ENCODE measurements at regions not wholly inside any gene's neighbourhood (a gene's known extent, or its start where the extent isn't known, plus 50 kb on each side); places are given as distances from the start of the nearest gene placed in this dataset.
"Not testable (repeated sequence)": the region's sequence is repeated elsewhere in the genome, so short reads cannot be mapped to it uniquely, and the experiment has no call there.

DNA sequence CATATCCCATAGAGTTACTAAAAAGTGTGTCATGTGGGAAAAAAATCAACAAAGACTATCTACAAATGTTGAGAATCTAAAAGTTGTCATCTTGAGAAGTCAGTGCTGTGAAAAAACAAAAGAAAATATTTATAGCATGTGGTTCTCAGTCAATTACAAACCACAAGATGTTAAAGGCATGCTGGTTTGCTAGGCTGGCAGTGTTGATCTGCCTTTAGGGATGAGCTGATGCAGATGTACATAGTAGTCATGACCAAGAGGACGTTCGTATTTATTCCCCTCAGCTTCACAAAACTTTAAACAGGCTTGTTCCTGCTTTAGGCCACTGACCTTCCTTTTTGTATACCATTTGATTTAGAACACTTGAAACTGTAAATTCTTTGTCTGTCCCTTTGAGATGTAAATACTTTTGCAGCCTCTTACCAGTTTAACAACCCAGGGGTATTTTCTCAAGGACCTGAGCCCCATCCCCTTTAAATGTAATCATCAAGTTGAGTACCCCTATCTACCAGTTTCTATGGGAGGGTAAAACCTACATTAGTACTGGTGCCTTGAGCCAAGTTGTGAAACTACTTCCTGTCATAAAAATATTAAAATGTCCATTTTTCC lies 446.6 kb downstream of the KCNJ18 start:
- no peak for DNase-seq

DNA sequence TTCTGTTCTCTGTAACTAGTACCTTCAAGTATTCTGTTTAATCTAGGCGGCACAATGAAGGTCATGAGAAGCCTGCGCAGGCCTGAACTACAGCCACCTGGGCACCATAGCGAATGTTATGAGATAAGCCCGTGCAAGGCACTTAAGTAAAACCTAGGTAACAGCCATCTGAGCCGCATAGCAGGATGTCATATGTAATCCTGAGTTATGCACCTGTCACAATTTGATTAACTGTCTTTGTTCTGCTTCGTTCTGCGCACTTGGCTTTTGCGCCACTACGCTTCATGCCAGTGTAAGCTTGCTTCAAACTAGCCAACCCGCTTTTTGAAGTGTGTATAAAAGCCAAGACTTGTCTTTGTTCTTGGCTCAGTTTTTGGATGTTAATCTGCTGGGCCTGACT lies 449.8 kb downstream of the KCNJ18 start:
- no peak for DNase-seq

DNA sequence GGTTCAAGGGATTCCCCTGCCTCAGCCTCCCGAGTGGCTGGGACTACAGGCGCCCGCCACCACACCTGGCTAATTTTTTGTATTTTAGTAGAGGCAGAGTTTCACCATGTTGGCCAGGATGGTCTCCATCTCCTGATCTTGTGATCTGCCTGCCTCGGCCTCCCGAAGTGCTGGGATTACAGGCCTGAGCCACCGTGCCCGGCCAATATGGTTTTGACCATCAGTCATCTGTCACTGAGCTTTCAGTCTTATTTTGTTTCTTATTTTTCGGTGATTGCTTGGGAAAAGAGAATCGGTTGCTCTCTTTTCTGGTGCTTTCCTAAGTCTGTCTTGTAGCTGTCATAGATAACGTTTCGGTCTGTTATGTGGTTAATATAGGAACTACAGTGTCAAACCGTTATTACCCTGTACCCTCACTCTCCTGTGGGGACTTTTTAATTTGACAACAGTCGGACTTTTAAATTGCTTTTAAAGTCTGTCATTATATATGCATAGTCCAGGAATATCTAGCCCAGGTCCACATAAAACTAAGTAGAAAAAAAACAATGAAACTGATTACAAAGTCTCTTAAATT lies 453.4 kb downstream of the KCNJ18 start:
- no peak for DNase-seq

DNA sequence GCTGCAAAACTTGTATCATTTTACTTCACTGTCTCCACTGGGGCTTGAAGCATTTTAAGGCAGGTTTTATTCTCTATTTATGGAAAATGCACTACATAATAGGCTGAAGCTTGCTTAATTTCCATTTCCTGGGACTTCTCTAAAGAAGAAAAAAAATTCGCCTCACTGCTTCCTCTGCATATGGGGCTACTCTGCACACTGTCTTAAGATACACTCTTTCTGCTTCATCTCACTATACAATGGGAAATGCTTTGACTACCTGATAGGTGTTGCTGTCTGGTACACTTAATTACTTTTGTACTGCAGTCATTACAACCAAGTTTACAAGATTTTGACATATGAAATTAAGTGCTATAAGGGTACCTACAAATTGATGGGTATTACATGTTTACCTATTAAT lies 466.0 kb downstream of the KCNJ18 start:
- no peak for DNase-seq

DNA sequence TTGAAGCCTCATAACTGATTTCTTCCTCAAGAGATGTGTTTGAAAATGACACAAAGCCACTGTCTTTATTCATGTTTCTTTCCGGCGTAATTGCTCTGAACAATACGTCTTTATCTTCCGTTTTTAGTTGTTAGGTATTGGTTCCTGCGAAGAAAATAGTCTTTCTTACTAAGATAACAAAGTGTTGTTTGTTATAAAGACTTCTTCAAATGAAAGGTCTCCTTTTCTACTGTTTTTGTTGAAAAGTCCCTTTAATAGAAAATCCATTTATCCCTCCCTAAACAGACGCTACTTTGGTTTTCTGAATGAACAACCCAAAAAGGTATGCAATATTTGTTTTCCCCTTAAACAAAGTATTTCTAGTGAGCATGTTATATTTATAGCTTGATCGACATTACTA lies 469.1 kb downstream of the KCNJ18 start:
- DNase-seq, result no peak

DNA sequence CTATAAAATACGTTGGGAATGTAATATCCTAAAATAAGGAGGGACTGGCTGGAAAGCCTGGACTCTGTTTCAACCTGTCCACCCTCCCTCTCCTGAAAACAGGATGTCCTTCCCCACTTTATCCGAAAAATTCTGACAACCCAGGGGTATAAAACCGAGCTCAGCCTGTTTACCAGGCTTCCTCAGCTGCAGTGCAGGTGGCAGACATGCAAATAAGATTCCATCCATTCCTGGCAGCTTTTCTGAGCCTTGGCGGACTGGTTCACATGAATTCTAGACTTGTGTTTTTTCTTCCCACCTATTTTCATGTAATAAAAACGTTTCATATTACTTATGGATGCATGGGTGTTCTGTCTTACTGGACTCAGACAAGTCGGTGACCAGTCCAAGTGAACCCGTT lies 479.3 kb downstream of the KCNJ18 start:
- no peak for DNase-seq

DNA sequence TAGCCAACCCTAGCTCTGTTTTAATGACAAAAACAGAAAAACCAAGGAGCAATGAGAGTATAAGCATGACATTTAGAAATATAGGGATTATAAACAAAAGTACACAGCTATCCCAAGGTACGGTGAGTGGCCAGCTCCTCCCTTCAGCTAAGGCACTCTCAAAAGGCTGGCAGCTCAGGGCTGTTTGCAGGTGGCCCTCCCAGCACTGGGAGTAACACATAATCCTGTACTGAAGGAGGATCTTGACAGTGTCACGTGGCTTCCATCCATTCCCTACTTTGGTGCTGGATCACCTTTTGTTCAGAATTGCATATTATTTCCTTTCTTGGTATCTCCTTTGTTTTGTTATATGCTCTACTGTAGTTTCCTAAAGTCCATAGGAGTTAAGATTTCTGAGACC lies 500.8 kb downstream of the KCNJ18 start:
- DNase-seq, result no peak

DNA sequence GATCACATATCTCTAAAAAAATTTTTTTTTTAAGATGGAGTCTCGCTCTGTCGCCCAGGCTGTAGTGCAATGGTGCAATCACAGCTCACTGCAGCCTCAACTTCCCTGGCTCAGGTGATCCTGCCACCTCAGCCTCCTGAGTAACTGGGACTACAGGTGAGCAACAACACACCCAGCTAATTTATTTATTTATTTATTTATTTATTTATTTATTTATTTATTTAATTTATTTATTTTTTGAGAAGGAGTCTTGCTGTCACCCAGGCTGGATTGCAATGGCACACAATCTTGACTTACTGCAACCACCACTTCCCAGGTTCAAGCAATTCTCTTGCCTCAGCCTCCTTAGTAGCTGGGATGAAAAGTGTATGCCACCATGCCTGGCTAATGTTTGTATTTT lies 507.9 kb downstream of the KCNJ18 start:
- DNase-seq, result not testable (repeated sequence)

DNA sequence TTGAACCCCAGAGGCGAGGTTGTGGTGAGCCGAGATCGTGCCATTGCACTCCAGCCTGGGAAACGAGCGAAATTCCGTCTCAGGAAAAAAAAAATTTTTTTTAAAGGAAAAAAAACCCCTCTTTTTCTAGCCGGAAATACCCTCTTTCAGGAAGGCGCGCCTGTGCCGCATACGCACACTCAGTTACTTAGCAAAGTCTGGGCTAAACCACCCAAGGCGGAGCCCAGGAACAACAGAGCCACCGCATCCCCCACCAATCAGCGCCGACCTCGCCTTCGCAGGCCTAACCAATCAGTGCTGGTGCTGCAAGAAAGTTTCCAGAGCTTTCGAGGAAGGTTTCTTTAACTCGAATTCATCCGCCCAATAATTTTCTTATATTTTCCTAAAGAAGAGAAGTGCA lies 510.4 kb downstream of the KCNJ18 start:
- no peak for DNase-seq

DNA sequence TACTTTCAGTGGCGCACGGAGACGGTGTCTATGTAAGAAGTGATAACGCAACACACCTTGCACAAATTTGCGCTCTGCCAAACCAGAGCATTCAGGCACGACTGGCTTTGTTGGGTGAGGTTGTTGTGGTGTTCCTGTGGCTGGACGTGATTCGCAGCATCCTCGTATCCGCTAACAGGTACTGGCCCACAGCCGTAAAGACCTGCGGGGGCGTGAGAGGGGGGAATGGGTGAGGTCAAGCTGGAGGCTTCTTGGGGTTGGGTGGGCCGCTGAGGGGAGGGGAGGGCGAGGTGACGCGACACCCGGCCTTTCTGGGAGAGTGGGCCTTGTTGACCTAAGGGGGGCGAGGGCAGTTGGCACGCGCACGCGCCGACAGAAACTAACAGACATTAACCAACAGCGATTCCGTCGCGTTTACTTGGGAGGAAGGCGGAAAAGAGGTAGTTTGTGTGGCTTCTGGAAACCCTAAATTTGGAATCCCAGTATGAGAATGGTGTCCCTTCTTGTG lies 510.9 kb downstream of the KCNJ18 start:
- DNase-seq, result no peak

DNA sequence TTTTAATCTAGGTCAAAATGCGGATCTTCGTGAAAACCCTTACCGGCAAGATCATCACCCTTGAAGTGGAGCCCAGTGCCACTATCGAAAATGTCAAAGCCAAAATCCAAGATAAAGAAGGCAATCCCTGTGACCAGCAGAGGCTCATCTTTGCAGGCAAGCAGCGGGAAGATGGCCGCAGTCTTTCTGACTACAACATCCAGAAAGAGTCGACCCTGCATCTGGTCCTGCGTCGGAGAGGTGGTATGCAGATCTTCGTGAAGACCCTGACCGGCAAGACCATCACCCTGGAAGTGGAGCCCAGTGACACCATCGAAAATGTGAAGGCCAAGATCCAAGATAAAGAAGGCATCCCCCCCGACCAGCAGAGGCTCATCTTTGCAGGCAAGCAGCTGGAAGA lies 511.8 kb downstream of the KCNJ18 start:
- not testable (repeated sequence) for DNase-seq

DNA sequence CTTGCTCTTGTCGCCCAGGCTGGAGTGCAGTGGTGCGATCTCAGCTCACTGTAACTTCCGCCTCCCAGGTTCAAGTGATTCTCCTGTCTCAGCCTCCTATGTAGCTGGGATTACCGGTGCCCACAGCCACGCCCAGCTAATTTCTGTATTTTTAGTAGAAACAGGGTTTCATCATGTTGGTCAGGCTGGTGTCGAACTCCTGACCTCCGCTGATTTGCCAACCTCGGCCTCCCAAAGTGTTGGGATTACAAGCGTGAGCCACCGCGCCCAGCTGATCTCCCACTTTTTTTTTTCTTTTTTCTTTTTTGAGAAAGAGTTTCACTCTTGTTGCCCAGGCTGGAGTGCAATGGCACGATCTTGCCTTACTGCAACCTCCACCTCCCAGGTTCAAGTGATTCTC lies 517.9 kb downstream of the KCNJ18 start:
- not testable (repeated sequence) for DNase-seq

DNA sequence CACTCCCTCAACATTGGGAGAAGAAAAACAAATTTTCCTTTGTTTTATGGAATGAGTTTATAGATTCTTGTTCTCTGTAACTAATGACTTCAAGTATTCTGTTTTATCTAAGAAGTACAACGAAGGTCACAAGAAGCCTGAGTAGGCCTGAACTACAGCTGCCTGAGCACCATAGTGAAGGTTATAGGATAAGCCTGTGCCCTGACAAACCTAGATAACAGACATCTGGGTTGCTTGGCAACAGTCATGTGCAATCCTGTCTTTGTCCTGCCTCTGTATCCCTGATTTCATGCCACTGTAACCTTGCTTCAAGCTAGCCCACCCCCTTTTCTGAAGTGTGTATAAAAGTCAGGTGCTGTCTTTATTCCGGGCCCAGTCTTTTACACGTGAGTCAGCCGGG lies 520.8 kb downstream of the KCNJ18 start:
- DNase-seq, result not testable (repeated sequence)

DNA sequence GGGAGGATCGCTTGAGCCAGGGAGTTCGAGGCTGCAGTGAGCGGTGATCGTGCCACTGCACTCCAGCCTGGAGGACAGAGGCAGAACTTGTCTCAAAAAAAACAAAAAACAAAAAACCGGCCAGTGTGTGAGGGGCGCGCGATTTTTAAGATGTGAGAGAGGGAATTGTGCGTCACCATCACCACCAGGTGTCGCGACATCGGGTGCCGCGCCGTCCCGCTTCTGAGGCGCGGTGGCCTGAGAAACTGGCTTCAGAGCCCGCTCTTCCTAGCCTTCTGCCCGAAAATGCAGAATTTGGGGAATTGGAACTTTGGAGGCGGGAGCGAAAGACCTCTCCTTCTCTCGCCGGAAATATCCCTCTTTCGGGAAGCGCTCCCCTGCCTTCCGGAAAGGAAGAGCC lies 524.8 kb downstream of the KCNJ18 start:
- DNase-seq, result no peak

DNA sequence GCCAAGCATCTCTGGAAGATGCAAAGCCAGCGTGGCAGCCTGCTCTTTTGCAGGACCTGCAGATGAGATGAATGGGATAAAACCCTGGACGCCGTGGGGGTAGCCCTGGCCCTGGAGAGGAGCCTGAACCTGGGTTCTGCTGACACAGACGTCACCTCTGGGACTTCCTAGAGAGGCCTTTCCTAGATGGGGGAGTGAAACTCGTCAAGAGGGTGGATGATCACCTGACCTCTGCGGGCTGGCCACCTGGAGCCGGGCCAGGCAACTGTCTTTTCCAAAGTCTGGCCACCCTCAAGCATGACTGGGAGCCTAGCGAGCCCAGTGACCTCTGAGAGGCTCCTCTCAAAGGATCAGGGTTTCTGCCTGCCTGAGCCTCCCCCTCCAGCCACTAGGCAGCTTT lies 529.0 kb downstream of the KCNJ18 start:
- no peak for DNase-seq

DNA sequence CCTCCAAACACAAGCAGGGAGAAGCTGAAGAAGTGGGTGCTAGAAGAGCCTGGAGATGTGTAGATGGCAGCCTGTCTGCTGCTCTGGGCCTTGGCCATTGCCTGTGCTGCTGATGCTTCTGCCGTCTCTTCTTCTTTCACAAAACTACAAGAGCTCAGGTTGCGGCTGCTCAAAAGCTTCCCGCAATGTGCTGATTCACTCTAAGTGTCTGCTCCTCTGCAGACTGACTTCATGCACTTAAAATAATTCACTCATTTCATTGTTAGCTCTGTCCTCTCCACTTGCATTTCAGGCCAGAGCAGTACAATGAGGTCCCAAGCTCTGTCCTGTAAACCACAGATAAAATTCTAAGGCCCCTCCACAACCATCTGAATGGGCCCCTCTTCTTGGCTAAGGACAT lies 534.2 kb downstream of the KCNJ18 start:
- DNase-seq, result not testable (repeated sequence)

DNA sequence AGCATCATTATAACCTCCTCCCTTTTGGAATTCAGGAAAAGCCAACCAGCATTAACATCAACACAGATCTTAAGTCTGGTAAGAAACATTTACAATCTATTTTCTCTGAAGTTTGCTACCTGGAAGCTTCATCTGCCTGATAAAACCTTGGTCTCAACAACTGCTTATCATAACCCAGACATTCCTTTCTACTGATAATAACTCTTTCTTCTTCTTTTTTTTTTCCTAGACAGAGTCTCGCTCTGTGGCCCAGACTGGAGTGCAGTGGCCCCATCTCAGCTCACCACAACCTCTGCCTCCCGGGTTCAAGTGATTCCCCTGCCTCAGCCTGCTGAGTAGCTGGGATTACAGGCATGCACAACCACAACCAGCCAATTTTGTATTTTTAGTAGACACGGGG lies 534.6 kb downstream of the KCNJ18 start:
- not testable (repeated sequence) for DNase-seq

DNA sequence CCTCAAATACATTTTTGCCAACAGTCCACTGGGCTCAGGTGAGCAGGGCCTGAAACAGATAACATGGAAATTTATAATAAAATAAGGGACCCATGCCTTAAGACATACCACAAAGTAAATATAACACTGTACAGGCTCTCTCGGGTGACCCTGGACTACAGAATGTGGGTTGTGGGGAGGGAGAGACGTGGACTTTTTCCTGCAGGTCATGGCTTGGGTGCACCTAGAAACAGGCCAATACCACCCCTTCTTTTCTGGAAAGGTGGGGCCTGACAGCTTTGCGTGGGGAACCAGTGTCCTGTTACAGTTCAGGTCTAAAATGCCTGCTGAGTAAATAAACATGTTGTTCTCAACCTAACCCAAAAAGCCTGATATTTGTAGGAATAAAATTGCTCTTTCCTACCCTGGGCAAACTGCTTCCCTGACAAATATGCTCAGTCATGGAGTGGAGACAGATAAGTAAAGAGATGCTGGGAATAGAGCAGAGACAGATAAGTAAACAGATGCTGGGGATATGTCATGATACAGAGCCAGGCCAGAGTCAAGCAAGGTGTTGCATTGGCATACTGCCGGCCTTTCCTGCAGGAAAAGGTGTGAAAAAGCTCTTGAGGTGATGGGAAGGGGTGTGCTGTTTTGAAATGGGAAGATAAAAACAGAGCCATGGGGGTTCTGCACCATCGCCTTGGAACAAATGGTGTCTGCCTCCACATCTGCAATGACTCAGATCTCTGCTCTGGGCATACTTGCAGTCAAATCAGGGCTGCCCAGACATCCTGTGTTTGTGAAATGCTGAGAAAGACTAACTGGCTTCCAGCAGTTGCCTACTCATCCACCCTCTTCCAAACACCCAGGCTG lies 535.6 kb downstream of the KCNJ18 start:
- DNase-seq, result not testable (repeated sequence)

DNA sequence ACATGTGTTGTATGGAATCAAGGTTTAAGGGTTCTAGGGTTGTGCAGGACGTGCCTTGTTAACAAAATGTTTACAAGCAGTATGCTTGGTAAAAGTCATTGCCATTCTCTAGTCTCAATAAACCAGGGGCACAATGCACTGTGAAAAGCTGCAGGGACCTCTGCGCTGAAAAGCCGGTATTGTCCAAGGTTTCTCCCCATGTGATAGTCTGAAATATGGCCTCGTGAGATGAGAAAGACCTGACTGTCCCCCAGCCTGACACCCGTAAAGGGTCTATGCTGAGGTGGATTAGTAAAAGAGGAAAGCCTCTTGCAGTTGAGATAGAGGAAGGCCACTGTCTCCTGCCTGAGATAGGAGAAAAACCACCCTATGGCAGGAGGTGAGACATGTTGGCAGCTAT lies 537.5 kb downstream of the KCNJ18 start:
- not testable (repeated sequence) for DNase-seq

DNA sequence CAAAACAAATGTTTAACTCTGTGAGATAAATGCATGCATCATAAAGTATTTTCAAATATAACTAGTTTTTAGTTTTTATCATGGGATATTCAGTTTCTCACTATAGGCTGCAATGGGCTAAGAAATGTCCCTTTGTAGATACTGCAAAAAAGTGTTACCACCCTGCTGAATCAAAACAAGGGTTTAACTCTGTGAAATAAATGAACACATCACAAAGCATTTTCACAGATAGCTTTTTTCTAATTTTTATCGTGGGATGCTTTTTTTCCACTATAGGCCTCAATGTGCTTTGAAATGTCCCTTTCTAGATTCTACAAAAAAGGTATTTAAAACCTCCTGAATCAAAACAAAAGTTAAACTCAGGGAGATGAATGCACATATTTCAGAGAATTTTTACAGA lies 541.1 kb downstream of the KCNJ18 start:
- DNase-seq, result no peak

DNA sequence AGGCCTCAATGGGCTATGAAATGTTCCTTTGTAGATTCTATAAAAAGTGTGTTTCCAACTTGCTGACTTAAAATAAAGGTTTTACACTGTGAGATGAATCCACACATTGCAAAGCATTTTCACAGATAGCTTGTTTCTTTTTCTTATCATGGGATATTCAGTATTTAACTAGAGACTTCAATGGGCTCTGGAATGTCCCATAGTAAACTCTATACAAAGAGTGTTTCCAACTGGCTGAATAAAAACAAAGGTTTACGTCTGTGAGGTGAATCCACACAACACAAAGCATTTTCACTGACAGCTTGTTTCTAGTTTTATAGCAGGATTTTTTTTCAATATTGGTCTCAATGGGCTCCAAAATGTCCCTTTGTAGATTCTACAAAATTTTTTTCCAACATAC lies 550.1 kb downstream of the KCNJ18 start:
- no peak for DNase-seq

DNA sequence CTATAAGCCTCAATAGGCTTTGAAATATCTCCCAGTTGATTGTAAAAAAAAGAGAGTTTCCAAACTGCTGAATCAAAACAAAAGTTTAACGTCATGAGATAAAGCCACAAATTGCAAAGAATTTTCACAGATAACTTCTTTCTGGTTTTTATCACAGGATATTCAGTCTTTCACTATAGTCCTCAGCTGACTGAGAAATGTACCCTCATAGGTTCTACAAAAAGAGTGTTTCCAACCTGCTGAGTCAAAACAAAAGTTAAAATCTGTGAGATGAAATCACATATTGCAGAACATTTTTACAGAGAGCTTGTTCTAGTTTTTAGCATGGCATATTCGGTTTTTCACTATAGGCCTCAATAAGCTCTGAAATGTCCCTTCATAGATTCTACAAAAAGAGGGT lies 559.2 kb downstream of the KCNJ18 start:
- no peak for DNase-seq

DNA sequence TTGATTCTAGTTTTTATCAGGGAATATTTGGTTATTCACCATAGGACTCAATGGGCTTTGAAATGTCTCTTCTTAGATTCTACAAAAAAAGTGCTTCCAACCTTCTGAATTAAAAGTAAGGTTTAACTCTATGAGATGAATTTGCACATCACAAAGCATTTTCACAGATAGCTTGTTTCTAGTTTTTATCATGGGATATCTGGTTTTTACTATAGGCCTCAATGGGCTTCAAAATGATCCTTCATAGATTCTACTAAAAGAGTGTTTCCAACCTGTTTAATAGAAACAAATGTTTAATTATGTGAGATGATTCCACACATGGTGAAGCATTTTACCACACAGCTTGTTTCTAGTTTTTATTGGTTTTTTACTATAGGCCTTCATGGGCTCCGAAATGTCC lies 560.7 kb downstream of the KCNJ18 start:
- DNase-seq, result no peak

DNA sequence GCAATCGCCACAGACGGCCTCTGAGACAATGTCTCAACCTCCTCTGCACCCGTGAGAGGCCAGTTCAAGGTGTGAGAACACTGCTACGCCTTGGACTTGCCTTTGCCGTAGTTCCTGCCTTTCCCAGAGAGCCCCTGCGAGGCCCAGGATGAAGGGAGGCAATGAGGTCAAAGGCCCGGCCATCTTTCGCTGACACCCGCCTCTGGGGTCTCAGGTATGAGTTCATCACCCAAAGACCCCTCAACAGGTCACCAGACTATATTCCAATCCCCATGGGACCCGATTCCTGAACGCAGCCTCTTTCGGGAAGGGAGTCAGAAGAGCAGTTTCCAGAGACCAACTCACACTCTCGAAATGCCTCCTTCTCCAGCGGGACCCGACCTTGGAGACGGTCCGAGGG lies 573.5 kb downstream of the KCNJ18 start:
- no peak for DNase-seq
